Esophagus squamous epithelium (tissue), 5 donors: ENCODE measurements at regions not wholly inside any gene's neighbourhood (a gene's known extent, or its start where the extent isn't known, plus 50 kb on each side); places are given as distances from the start of the nearest gene placed in this dataset.

ENCODE experiments used
- DNase-seq: peaks from one replicate; lab custom pipeline; 2025; lab: John Stamatoyannopoulos, UW
- H3K27ac ChIP-seq, 4 donors: fragments of 200-600 bp; sonication (generic); one replicate each; pipeline ENCODE4 v1.5.1; 2016 to 2019; ENCODE audit warnings: mild to moderate bottlenecking in 1 of 4
- H3K27me3 ChIP-seq, 4 donors: fragments of 200-600 bp; sonication (generic); 1 replicate in 3 of 4; 2 replicates in 1 of 4; pipeline versions ENCODE4 v1.5.1 to v1.6.0; 2017 to 2021; ENCODE audit warnings: antibody characterized with exemption in 1 of 4
- H3K36me3 ChIP-seq, 3 donors: fragments of 200-600 bp; sonication (generic); one replicate each; pipeline ENCODE4 v1.5.1; 2016 to 2019
- H3K4me1 ChIP-seq, 3 donors: fragments of 200-600 bp; sonication (generic); one replicate each; pipeline ENCODE4 v1.5.1; 2017 to 2019
- H3K4me3 ChIP-seq, 4 donors: fragments of 200-600 bp; sonication (generic); 1 replicate in 3 of 4; 2 replicates in 1 of 4; pipeline ENCODE4 v1.5.1; 2016 to 2019; ENCODE audit warnings: mild to moderate bottlenecking in 2 of 4, moderate library complexity in 1 of 4
- H3K9me3 ChIP-seq, 3 donors: fragments of 200-600 bp; sonication (generic); one replicate each; pipeline ENCODE4 v1.5.1; 2016 to 2019
- CTCF ChIP-seq, 6 experiments: fragments of 450-650 bp in 4 of 6; fragments of 200-600 bp in 2 of 6; sonication (generic) in 2 of 6; IDR thresholded peaks; one replicate each; pipeline ENCODE4 v1.5.1; 2016 to 2019; ENCODE audit warnings: antibody characterized with exemption in 6 of 6, mild to moderate bottlenecking in 4 of 6, moderate library complexity in 4 of 6
- POLR2A ChIP-seq, 4 donors: fragments of 450-650 bp; IDR thresholded peaks; one replicate each; pipeline ENCODE4 v1.6.1; 2017; ENCODE audit warnings: antibody characterized with exemption in 4 of 4, mild to moderate bottlenecking in 4 of 4, moderate library complexity in 3 of 4
- WGBS, 2 donors: methylation state at CpG; one replicate each; pipeline ENCODE4 v1.1.5; 2018; 5-methylcytosine and 5-hydroxymethylcytosine counted together
- intact Hi-C: fragments of 100-400 bp; cut with DNase I; formaldehyde crosslinking; loops from one replicate; pipeline ENCODE4 v1.15.0; 2022
- donor health status: DM: yes; HTN: yes; CAD: no.

GRCh38 chr3:165359005-165359404, 162.8 kb upstream of the SLITRK3 start:
- Histone ChIP-seq H3K9me3 (no peaks in the 10 kb centered on the region), H3K4me1 (no peaks in the 10 kb centered on the region), H3K36me3 (no peaks in the 10 kb centered on the region), H3K4me3 (no peak overlapping the region), H3K27me3 (no peaks in the 10 kb centered on the region), H3K27ac (no peak overlapping the region)
- intact Hi-C loops: no loop called here
- TF ChIP-seq CTCF (IDR thresholded peaks at IDR 0.05) (no peak), POLR2A (IDR thresholded peaks at IDR 0.05) (no peak)
- no peak for DNase-seq
- WGBS, 2 donors: 39% methylated on average over 3 of the region's 3 CpGs

GRCh38 chr3:165355316-165355715, 159.1 kb upstream of the SLITRK3 start:
- Histone ChIP-seq H3K9me3 (no peaks in the 10 kb centered on the region), H3K27me3 (no peaks in the 10 kb centered on the region), H3K4me1 (no peaks in the 10 kb centered on the region), H3K36me3 (no peaks in the 10 kb centered on the region), H3K27ac (no peak overlapping the region), H3K4me3 (no peak overlapping the region)
- no peak for TF ChIP-seq POLR2A (IDR thresholded peaks at IDR 0.05)
- TF ChIP-seq CTCF (IDR thresholded peaks at IDR 0.05): no peak
- 83 to 86% methylated on average over 5 of the region's 5 CpGs for WGBS, 2 donors
- intact Hi-C loops: no loop called here
- DNase-seq: no peak

- intact Hi-C loops: no loop called here
- no peak for DNase-seq
Measured at GRCh38 chr3:165347526-165347925, 151.3 kb upstream of the SLITRK3 start.

GRCh38 chr3:165346503-165346902, 150.3 kb upstream of the SLITRK3 start:
- no peaks in the 10 kb centered on the region for H3K4me1 ChIP-seq
- H3K27me3 ChIP-seq: no peaks in the 10 kb centered on the region
- no peaks in the 10 kb centered on the region for H3K36me3 ChIP-seq
- no peaks in the 10 kb centered on the region for H3K9me3 ChIP-seq
- TF ChIP-seq CTCF (IDR thresholded peaks at IDR 0.05) (no peak), POLR2A (IDR thresholded peaks at IDR 0.05) (no peak)
- no peak overlapping the region for H3K4me3 ChIP-seq
- no peak for DNase-seq
- intact Hi-C loops: no loop called here
- H3K27ac ChIP-seq: no peak overlapping the region
- WGBS, 2 donors: 66 to 70% methylated on average over 4 of the region's 4 CpGs

More at GRCh38 chr3:165347526-165347925, 151.3 kb upstream of the SLITRK3 start:
- TF ChIP-seq POLR2A (IDR thresholded peaks at IDR 0.05): no peak
- no peak for TF ChIP-seq CTCF (IDR thresholded peaks at IDR 0.05)
- no peaks in the 10 kb centered on the region for H3K36me3 ChIP-seq
- no peak overlapping the region for H3K27ac ChIP-seq
- H3K27me3 ChIP-seq: no peaks in the 10 kb centered on the region
- no peaks in the 10 kb centered on the region for H3K4me1 ChIP-seq
- no peaks in the 10 kb centered on the region for H3K9me3 ChIP-seq
- H3K4me3 ChIP-seq: no peak overlapping the region
- 50 to 59% methylated on average over 4 of the region's 4 CpGs for WGBS, 2 donors

- 75 to 81% methylated on average over 1 of the region's 1 CpG for WGBS, 2 donors
- no peaks in the 10 kb centered on the region for H3K27me3 ChIP-seq
- no peaks in the 10 kb centered on the region for H3K9me3 ChIP-seq
- H3K4me3 ChIP-seq: no peak overlapping the region
- TF ChIP-seq POLR2A (IDR thresholded peaks at IDR 0.05) (no peak), CTCF (IDR thresholded peaks at IDR 0.05) (no peak)
- no peak for DNase-seq
- no peaks in the 10 kb centered on the region for H3K36me3 ChIP-seq
- intact Hi-C loops: no loop called here
- H3K4me1 ChIP-seq: no peaks in the 10 kb centered on the region
- H3K27ac ChIP-seq: no peak overlapping the region
Measured at GRCh38 chr3:165343185-165343584, 147.0 kb upstream of the SLITRK3 start.
